H1 (cell line): ENCODE measurements at regions not wholly inside any gene's neighbourhood (a gene's known extent, or its start where the extent isn't known, plus 50 kb on each side); places are given as distances from the start of the nearest gene placed in this dataset.

Source experiments
- ATF3 ChIP-seq: IDR thresholded peaks from 2 replicates; pipeline ENCODE4 v1.6.1; 2011; ENCODE audit warnings: low read depth, mild to moderate bottlenecking, low read length; ENCODE audit not compliant: insufficient read depth
- CBX5 ChIP-seq: fragments of 300-800, 300-1000 bp; sonication (generic); IDR thresholded peaks from 2 replicates; pipeline ENCODE4 v1.7.1; 2016; ENCODE audit warnings: antibody characterized with exemption, low read length, low read depth
- CHD2 ChIP-seq: IDR thresholded peaks from 2 replicates; pipeline ENCODE4 v1.6.1; 2012; ENCODE audit warnings: low read length, improper control_type of control experiment
- CHD7 ChIP-seq: fragments of 300-600 bp; sonication (generic); IDR thresholded peaks from 2 replicates; pipeline ENCODE4 v1.7.1; 2012; ENCODE audit warnings: low read length, moderate library complexity, mild to moderate bottlenecking, inconsistent platforms; ENCODE audit not compliant: insufficient replicate concordance
- CTCF ChIP-seq, 3 experiments: IDR thresholded peaks; 1 replicate in 2 of 3; 2 replicates in 1 of 3; pipeline versions ENCODE4 v1.5.1 to v1.6.1; 2011; ENCODE audit warnings: low read length in 3 of 3, mild to moderate bottlenecking in 3 of 3, inconsistent platforms in 2 of 3, low read depth in 1 of 3, moderate library complexity in 1 of 3; ENCODE audit not compliant: insufficient read depth in 1 of 3; ENCODE audit errors: control extremely low read depth in 1 of 3

- TF ChIP-seq CHD7 (no peak), CTCF (IDR thresholded peaks at IDR 0.05; ENCODE audit: control extremely low read depth in 1 of 3, insufficient read depth in 1 of 3, low read depth in 1 of 3, low read length in 3 of 3) (no peak), CHD2 (no peak), ATF3 (no peak), CBX5 (no peak)
- TF ChIP-seq, all 59 proteins: peak for 0
Measured at GRCh38 chr21:15366555-15366954, 301.8 kb upstream of the NRIP1 start (continued).
